PC-3 (cell line): ENCODE measurements at regions not wholly inside any gene's neighbourhood (a gene's known extent, or its start where the extent isn't known, plus 50 kb on each side); places are given as distances from the start of the nearest gene placed in this dataset.

Source experiments
- CTCF ChIP-seq: fragments of 300-600 bp; sonication (generic); conservative IDR thresholded peaks from 2 replicates; pipeline ENCODE4 v1.5.1; 2017; ENCODE audit warnings: antibody characterized with exemption, low read depth, mild to moderate bottlenecking, low read length
- EZH2 ChIP-seq: fragments of 300-600 bp; sonication (generic); IDR thresholded peaks from one replicate; pipeline ENCODE4 v1.6.1; 2017; ENCODE audit warnings: antibody characterized with exemption, mild to moderate bottlenecking, low read length; ENCODE audit not compliant: unreplicated experiment
- EZH2phosphoT487 ChIP-seq: fragments of 300-600 bp; sonication (generic); IDR thresholded peaks from 2 replicates; pipeline ENCODE4 v1.6.1; 2018; ENCODE audit warnings: mild to moderate bottlenecking, antibody characterized with exemption, low read length, borderline replicate concordance

GRCh38 chr7:96933067-96933645 lies 72.2 kb upstream of the DLX6 start:
- TF ChIP-seq CTCF (no peak), EZH2 (no peak), EZH2phosphoT487 (no peak)
